HG03135 (cell line): ENCODE measurements at regions not wholly inside any gene's neighbourhood (a gene's known extent, or its start where the extent isn't known, plus 50 kb on each side); places are given as distances from the start of the nearest gene placed in this dataset.
"Not testable (repeated sequence)": the region's sequence is repeated elsewhere in the genome, so short reads cannot be mapped to it uniquely, and the experiment has no call there.

Experiments
- ATAC-seq: cut with Tn5 transposase; IDR thresholded peaks from one replicate; pipeline ENCODE4 v1.9.1; 2021; ENCODE audit warnings: mild to moderate bottlenecking, moderate library complexity; ENCODE audit not compliant: unreplicated experiment

DNA sequence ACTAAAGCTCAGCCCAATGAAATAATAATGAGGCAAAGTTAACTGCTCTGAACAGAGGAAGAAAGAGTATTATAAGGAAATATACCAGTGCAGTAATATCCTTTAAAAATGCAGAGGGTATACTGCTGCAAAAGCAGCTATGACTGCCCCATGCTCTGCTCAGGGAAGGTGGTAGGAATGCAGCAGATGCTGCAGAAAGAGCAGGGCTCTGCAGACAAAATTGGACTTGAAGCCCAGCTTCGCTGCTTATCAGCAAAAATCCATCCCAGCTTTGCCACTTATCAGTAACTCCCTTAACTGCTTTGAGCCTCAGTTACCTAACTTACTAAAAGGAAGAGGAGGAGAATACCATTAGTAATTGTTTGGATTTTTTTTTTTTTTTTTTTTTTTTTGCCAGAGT, 533.8 kb upstream of the CDH5 start:
- no peak for ATAC-seq

- ATAC-seq, result no peak
These were observed 534.4 kb upstream of the CDH5 start for GRCh38 chr16:65831903-65832666.

DNA sequence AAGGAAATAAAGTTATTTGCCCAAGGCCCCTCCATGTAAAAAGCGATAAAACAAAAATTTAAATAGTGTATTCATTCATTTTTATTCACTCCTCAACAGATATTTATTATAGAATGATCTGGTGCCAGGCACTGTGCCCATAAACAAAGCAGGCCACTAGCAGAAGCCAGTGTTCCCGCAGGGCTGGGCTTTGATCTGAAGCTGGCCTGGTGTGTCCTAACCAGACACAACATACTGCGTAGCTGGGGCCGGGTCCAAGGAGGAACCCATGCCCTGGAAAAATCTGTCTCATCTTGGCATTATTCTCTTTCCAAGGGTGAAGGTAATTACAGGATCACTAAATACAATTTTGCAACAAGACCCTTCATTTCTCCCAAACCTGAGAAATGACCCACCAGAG, 537.4 kb upstream of the CDH5 start:
- no peak for ATAC-seq

DNA sequence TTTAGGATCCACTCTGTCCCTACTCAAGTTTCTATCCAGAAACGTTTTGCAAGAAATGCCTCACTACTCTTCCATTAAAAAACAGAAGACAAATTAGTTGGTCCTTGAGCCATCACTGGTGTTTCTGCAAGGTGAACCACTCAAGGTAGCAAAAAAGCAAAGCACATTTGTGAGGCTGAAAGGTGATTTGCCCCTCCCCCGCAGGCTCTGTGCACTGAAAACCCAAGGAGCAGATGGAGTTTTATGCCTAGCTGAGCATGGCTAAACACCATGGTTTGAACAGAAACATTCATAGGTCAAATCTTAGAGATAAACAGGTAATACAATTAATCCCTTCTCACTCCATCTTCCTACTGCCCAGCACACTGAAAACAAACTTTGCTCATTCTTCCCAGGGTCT, 538.2 kb upstream of the CDH5 start:
- ATAC-seq, result no peak

DNA sequence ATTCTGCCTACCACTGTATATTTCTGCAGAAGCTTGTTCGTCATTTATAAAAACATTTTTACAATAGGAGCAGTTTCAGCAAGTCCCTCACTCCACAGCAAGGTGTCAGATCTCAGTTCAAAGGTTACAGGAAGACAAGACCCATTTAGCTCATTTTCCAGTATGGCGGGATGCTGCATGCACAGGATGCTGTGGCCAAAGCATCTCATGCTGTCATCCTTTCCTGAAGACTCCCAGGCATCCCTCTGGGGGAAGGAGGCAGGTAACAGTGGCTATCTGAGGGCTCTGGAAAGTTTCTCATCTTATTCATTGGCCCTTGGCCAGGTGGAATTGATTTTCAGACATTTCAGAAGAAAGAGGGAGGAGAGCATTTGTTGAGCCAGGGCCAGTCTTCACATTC, 539.3 kb upstream of the CDH5 start:
- no peak for ATAC-seq

DNA sequence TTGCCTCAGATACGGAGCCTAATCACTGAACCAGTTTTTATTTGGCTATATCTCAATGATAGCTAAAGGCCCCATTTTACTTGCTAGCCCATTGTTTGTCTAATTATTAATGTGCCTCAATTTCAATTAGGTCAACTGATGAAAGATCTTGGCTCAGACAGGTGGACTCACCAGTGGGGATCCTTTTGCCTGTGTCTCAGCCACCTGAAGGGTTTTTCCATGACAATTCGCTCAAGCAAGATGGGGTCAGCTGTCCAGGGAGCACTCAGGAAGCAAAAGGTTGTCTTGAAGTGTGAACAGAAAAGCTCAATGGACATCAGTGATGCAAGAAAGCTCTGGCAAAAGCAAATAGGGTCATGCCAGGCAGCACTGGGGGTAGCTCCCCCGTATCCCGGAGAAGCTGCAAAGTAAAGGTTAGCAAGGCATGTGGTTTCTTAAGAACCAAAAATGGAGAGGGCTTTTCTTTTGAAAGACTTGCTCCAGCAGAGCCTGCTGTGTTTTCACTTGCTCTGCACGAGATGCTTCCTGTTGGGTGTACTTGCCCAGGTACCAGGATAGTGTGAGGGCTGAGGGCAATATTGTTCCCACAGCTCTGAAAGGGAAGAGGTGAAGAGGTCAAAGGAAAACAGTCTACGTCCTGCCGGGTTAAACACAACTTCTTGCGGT, 541.2 kb upstream of the CDH5 start:
- no peak for ATAC-seq

DNA sequence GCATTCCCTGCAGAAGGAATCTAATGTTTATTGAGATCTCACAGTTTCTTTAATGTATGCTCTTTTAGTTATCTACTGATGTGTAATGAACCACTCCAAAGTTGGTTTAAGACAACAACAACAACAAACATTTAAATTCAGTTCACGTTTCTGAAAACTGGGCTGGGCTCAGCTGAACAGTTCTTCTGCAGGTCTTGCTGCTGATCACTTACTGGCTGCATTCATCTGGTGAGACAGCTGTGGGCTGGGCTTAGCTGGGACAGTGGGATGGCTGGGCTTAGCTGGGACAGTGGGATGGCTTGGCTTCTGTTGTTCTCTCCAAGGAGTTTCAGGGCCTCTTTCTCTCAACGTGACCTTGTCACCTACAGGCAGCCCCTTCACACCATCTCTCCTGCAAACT, 544.3 kb upstream of the CDH5 start:
- no peak for ATAC-seq

DNA sequence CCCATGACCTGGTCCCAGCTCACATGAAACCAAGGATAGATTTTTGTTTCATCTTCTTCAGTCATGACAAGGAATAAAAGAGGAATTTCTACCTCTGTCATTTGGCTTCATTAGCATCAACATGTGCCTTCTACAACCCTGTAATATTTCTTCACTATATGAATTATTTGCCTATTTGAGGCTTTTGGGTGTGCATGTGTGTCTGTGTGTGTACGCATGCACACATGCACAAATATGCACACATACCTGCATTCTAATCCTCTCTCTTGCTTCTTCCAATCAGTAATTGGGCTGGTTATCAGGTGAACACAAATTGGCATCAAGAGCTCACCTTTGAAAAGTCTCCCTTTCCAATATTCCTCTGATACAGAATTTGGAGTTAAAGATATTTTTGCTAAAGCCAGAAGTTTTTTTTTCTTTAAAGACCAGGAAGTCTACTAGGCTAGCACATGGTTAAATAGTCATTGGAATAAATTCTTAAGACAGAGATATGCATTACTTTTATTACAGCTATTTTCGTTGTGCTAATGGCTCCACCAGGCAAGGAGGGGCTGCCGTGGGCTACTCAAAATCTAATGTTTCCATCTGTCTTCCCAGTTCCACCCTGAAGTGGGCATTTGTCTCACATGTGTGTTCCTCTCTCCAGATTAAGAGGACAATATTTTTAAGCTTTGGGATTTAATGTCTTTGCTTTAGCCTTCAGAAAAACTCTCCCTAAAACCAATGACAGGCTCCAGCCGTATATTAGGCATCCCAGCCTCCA, 547.2 kb upstream of the CDH5 start:
- ATAC-seq, result no peak

GRCh38 chr16:65817799-65818198, 548.7 kb upstream of the CDH5 start:
- no peak for ATAC-seq

DNA sequence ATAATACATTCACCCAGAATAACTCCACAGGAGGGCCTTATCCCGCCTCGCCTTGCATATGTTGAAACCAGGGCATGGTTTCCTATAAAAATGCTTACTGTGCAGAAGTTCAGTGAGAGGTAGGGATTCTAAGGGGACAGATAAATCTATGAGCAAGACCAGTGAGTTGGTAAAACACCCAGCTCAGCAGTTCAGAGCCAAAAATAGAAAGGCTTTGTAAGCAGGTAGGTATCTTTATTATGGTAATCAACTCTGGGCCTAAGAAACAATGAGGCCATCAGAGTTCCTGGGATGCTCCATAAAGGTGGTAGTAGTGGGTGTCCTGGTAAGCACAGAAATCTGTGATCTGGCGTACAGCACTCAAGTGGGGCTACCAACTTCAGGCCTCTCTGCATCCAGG, 549.4 kb upstream of the CDH5 start:
- no peak for ATAC-seq

DNA sequence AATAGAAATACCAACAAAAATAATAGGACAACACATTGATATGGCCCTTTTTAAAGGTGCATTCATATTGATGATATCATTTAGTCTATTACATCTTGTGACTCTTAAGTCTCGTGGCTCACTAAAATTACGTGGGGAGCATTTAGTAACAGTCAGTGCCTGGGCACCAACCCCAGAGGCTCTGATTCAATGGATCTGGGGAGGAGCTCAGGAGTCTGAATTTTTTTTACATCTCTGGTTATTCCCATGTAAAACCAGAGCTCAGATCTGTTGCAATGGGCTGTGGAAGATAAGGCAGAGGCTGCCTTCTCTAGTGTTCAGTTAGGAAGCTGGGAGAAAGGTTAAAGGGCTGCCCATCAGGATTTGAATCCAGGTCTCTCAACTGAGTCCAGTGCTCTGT, 549.9 kb upstream of the CDH5 start:
- no peak for ATAC-seq

DNA sequence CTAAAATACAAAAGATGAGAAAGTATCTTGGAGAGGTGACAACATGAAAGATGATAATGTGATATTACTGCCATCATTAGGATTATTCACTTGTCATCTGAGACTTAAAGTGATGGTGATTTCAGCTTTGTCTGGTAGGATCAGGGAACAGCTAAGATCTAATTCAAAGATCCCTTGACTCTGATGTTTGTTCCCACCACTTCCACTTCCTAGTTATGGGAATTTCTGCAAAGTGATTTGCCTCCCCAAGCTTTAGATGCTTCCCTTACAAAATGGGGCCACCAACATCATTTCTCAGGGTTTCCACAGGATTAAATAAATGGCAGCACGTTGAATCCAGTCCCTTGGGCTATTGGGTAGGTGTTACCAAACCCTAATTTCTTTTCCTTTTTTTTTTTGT, 550.8 kb upstream of the CDH5 start:
- ATAC-seq, result no peak

DNA sequence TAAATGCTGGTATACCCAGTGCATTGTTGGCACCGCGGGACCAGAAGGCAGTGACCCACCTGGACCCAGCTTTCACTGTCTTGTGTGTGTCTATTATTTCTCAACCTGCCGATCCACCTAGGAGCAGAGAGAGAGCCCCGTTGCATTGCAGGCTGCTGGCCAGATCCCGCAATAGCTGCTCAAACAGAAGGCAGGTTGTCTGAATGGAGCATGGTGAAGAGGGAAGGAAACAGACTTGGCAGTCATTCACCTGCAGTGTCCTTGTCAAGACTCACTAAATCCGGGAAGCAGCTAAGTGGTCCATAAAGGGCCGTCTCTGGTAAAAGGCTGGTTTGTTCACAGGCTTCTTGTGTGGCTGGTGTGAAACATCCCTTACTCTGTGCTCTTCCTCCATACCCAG, 552.6 kb upstream of the CDH5 start:
- not testable (repeated sequence) for ATAC-seq

DNA sequence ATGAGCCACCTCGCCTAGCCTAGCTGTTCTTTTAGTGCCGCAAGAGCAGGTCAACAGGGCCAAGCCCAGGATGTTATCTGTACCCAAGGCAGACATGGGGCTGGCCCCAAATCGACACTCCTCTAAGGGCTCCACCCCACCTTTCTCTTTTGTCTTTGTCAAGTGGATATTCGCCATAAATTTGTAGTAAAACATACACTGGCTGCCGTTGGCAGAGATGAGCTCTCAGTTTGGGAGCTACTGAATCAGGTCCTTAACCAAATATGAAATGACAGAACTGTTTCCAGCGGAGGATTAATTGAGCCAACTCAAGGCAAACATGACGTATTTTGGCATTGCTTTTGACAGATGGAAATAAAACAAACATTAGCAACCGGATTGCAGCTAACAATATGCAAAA, 556.9 kb upstream of the CDH5 start:
- no peak for ATAC-seq

GRCh38 chr16:65808790-65809189, 557.7 kb upstream of the CDH5 start:
- no peak for ATAC-seq

DNA sequence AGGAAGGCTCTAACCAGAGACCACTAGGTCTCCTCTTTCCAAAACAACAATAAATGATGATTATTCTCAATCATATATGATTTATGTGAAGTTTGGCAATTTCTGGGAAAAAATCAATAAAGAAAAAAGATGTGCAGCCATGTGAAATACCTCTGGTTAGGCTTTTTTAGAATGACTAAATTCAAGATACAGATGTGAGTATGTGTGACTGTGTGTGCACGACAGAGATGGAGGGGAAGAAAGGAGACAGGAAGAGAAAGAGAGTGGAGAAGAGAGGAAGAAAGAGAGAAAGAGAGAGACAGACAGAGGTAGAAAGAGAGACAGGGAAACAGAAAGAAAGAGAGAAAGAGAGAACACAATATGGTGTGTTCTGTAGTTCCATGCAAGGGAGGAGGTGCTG, 558.6 kb upstream of the CDH5 start:
- no peak for ATAC-seq

- not testable (repeated sequence) for ATAC-seq
These were observed 560.8 kb upstream of the CDH5 start for GRCh38 chr16:65805704-65806103.

- ATAC-seq, result no peak
These were observed 570.0 kb upstream of the CDH5 start for GRCh38 chr16:65796481-65796880.

- ATAC-seq, result no peak
These were observed 571.5 kb upstream of the CDH5 start for GRCh38 chr16:65794973-65795372.

GRCh38 chr16:65793781-65794180, 572.7 kb upstream of the CDH5 start:
- no peak for ATAC-seq

GRCh38 chr16:65790768-65791167, 575.7 kb upstream of the CDH5 start:
- no peak for ATAC-seq
